Vagina (tissue), 2 donors: ENCODE measurements at regions not wholly inside any gene's neighbourhood (a gene's known extent, or its start where the extent isn't known, plus 50 kb on each side); places are given as distances from the start of the nearest gene placed in this dataset.

Experiments
- POLR2A ChIP-seq, 2 donors: fragments of 450-650 bp; IDR thresholded peaks; one replicate each; pipeline ENCODE4 v1.6.1; 2017; ENCODE audit warnings: antibody characterized with exemption in 2 of 2, mild to moderate bottlenecking in 2 of 2, moderate library complexity in 2 of 2
- POLR2AphosphoS5 ChIP-seq, 2 donors: sonication (generic); formaldehyde crosslinking; IDR thresholded peaks; one replicate each; pipeline ENCODE4 v1.9.0; 2017; ENCODE audit warnings: antibody characterized with exemption in 2 of 2, mild to moderate bottlenecking in 2 of 2, low read depth in 1 of 2; ENCODE audit not compliant: insufficient read depth in 1 of 2
- TF ChIP-seq, protein P1 (sequence below), 3 experiments: fragments of 450-650 bp in 2 of 3; fragments of 200-600 bp in 1 of 3; sonication (generic) in 1 of 3; IDR thresholded peaks; one replicate each; pipeline ENCODE4 v1.5.1; 2017 to 2019; ENCODE audit warnings: antibody characterized with exemption in 3 of 3, mild to moderate bottlenecking in 2 of 3, moderate library complexity in 2 of 3

DNA sequence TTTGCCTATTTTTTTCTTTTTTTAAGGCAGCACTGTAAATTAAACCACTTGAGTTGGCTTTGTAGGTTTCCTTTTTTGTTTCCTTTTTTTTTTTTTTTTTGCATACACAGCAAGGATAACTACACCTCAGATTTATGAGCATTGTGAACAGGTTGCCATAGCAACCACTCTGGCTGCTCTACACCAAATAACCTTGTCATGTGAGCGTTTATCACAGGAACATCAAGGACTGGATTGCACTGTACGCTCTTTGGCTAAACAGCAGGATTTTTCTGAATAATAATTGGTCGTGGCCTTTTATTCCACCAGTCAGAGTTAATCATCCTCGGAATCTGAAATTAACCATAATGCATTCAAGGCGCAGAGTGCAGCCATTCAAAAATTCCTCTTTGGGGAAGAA, 199.1 kb upstream of the SLC14A2 start:
- TF ChIP-seq, protein P1, sequence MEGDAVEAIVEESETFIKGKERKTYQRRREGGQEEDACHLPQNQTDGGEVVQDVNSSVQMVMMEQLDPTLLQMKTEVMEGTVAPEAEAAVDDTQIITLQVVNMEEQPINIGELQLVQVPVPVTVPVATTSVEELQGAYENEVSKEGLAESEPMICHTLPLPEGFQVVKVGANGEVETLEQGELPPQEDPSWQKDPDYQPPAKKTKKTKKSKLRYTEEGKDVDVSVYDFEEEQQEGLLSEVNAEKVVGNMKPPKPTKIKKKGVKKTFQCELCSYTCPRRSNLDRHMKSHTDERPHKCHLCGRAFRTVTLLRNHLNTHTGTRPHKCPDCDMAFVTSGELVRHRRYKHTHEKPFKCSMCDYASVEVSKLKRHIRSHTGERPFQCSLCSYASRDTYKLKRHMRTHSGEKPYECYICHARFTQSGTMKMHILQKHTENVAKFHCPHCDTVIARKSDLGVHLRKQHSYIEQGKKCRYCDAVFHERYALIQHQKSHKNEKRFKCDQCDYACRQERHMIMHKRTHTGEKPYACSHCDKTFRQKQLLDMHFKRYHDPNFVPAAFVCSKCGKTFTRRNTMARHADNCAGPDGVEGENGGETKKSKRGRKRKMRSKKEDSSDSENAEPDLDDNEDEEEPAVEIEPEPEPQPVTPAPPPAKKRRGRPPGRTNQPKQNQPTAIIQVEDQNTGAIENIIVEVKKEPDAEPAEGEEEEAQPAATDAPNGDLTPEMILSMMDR (IDR thresholded peaks at IDR 0.05) = no peak
- TF ChIP-seq POLR2A (IDR thresholded peaks at IDR 0.05) (no peak), POLR2AphosphoS5 (IDR thresholded peaks at IDR 0.05; ENCODE audit: insufficient read depth in 1 of 2, low read depth in 1 of 2) (no peak)
